IMR-90 (cell line): ENCODE measurements at regions not wholly inside any gene's neighbourhood (a gene's known extent, or its start where the extent isn't known, plus 50 kb on each side); places are given as distances from the start of the nearest gene placed in this dataset.

ENCODE experiments used
- ATAC-seq: fragments of 200-7000 bp; cut with Tn5 transposase; 2 replicates; pipeline ENCODE4 v1.9.1; 2020; ENCODE audit warnings: low read depth, mild to moderate bottlenecking, moderate library complexity
- BruUV-seq: library from RNA; stranded (reverse); fragments of 400-500 nt; replicated peaks from 2 replicates; lab custom pipeline; 2021; lab: Mats Ljungman, UMichigan
- CTCF ChIA-PET: fragments of 300-600 bp; formaldehyde crosslinking; extraction: SDS; loops from one replicate; lab custom pipeline; 2021; ENCODE audit warnings: antibody characterized with exemption; lab: Yijun Ruan, JAX
- POLR2A ChIA-PET: fragments of 300-600 bp; sonication (Branson Sonifier 250); formaldehyde crosslinking; loops from one replicate; lab custom pipeline; 2022; ENCODE audit warnings: antibody characterized with exemption; ENCODE audit not compliant: unreplicated experiment; lab: Charles Lee
- DNase-seq: peaks from one replicate; pipeline ENCODE4 v3.0.0; 2013
- H2AFZ ChIP-seq: replicated peaks from 2 replicates; pipeline ENCODE3; 2013; ENCODE audit warnings: low read length, mild to moderate bottlenecking; ENCODE audit not compliant: poor library complexity
- H2AK5ac ChIP-seq: 2 replicates; pipeline ENCODE4 v1.6.1; 2013; ENCODE audit warnings: low read depth, low read length, inconsistent platforms
- H2AK9ac ChIP-seq: replicated peaks from 2 replicates; pipeline ENCODE3; 2013; ENCODE audit warnings: mild to moderate bottlenecking, low read depth, low read length, moderate library complexity; ENCODE audit not compliant: poor library complexity
- H2BK120ac ChIP-seq: 2 replicates; pipeline ENCODE4 v1.6.1; 2013; ENCODE audit warnings: low read depth, low read length, inconsistent platforms
- H2BK15ac ChIP-seq: 3 replicates; pipeline ENCODE4 v1.6.1; 2013; ENCODE audit warnings: low read depth, low read length, inconsistent platforms
- H2BK20ac ChIP-seq: 2 replicates; pipeline ENCODE4 v1.6.1; 2013; ENCODE audit warnings: low read depth, mild to moderate bottlenecking, inconsistent platforms, low read length, moderate library complexity
- H2BK5ac ChIP-seq: 2 replicates; pipeline ENCODE4 v1.6.1; 2013; ENCODE audit warnings: mild to moderate bottlenecking, low read depth, low read length, inconsistent platforms; ENCODE audit not compliant: poor library complexity, severe bottlenecking
- H3K14ac ChIP-seq: replicated peaks from 2 replicates; pipeline ENCODE4 v1.6.1; 2013; ENCODE audit warnings: low read depth, low read length, inconsistent platforms
- H3K18ac ChIP-seq: 2 replicates; pipeline ENCODE4 v1.6.1; 2013; ENCODE audit warnings: low read depth, low read length, control low read depth
- H3K23ac ChIP-seq: 2 replicates; pipeline ENCODE4 v1.6.1; 2013; ENCODE audit warnings: low read depth, low read length, inconsistent platforms
- H3K27ac ChIP-seq: 2 replicates; pipeline ENCODE4 v1.5.1; 2013; ENCODE audit warnings: mild to moderate bottlenecking, control low read depth, low read length; ENCODE audit not compliant: insufficient read depth
- H3K27me3 ChIP-seq: 2 replicates; pipeline ENCODE4 v1.6.1; 2013; ENCODE audit warnings: low read length; ENCODE audit not compliant: control insufficient read depth, insufficient read depth
- H3K36me3 ChIP-seq: 2 replicates; pipeline ENCODE4 v1.6.1; 2013; ENCODE audit warnings: low read length, mixed read lengths; ENCODE audit not compliant: control insufficient read depth, insufficient read depth
- H3K4ac ChIP-seq: 2 replicates; pipeline ENCODE4 v1.6.1; 2013; ENCODE audit warnings: low read depth, low read length, inconsistent platforms
- H3K4me1 ChIP-seq: 2 replicates; pipeline ENCODE4 v1.6.1; 2013; ENCODE audit warnings: low read length, mixed read lengths; ENCODE audit not compliant: control insufficient read depth, insufficient read depth
- H3K4me2 ChIP-seq: 2 replicates; pipeline ENCODE4 v1.6.1; 2013; ENCODE audit warnings: low read depth, mild to moderate bottlenecking, control low read depth, low read length, moderate library complexity
- H3K4me3 ChIP-seq: 2 replicates; pipeline ENCODE4 v1.5.1; 2013; ENCODE audit warnings: low read depth, mild to moderate bottlenecking, control low read depth, low read length, moderate library complexity; ENCODE audit not compliant: insufficient read depth
- H3K56ac ChIP-seq: 2 replicates; pipeline ENCODE4 v1.6.1; 2013; ENCODE audit warnings: low read length, inconsistent platforms; ENCODE audit not compliant: insufficient read depth; ENCODE audit errors: extremely low read depth
- H3K79me1 ChIP-seq, 2 experiments: 2 replicates each; pipeline ENCODE4 v1.6.1; 2013; ENCODE audit warnings: low read length in 2 of 2, inconsistent platforms in 1 of 2, low read depth in 1 of 2
- H3K9ac ChIP-seq: 2 replicates; pipeline ENCODE4 v1.6.1; 2013; ENCODE audit warnings: low read depth, low read length, control low read depth
- H3K9me1 ChIP-seq: 2 replicates; pipeline ENCODE4 v1.6.1; 2013; ENCODE audit warnings: low read length, inconsistent platforms; ENCODE audit not compliant: insufficient read depth
- H3K9me3 ChIP-seq: 2 replicates; pipeline ENCODE4 v1.6.1; 2013; ENCODE audit warnings: low read length; ENCODE audit not compliant: control insufficient read depth, insufficient read depth
- H4K20me1 ChIP-seq: 2 replicates; pipeline ENCODE4 v1.6.1; 2013; ENCODE audit warnings: low read length, inconsistent platforms; ENCODE audit not compliant: insufficient read depth
- H4K5ac ChIP-seq: 2 replicates; pipeline ENCODE4 v1.6.1; 2013; ENCODE audit warnings: mild to moderate bottlenecking, low read depth, low read length, control low read depth
- H4K8ac ChIP-seq, 2 experiments: 2 replicates each; pipeline ENCODE4 v1.6.1; 2013; ENCODE audit warnings: low read depth in 2 of 2, low read length in 2 of 2, control low read depth in 1 of 2, inconsistent platforms in 1 of 2
- H4K91ac ChIP-seq: 2 replicates; pipeline ENCODE4 v1.6.1; 2013; ENCODE audit warnings: low read depth, low read length, inconsistent platforms; ENCODE audit not compliant: insufficient read depth
- BHLHE40 ChIP-seq: fragments of 150-350 bp; IDR thresholded peaks from 2 replicates; pipeline ENCODE4 v1.6.1; 2016; ENCODE audit warnings: mild to moderate bottlenecking, low read depth, low read length
- CEBPB ChIP-seq: IDR thresholded peaks from 2 replicates; pipeline ENCODE4 v1.6.1; 2012; ENCODE audit warnings: low read depth, low read length, improper control_type of control experiment
- CHD1 ChIP-seq: IDR thresholded peaks from 2 replicates; pipeline ENCODE4 v1.6.1; 2012; ENCODE audit warnings: low read depth, low read length, improper control_type of control experiment
- CTCF ChIP-seq: conservative IDR thresholded peaks from 2 replicates; pipeline ENCODE4 v1.5.1; 2012; ENCODE audit warnings: mild to moderate bottlenecking, low read depth, low read length, improper control_type of control experiment
- ELK1 ChIP-seq: fragments of 150-350 bp; IDR thresholded peaks from 2 replicates; pipeline ENCODE4 v1.6.1; 2016; ENCODE audit warnings: low read depth, mild to moderate bottlenecking, low read length, moderate library complexity, borderline replicate concordance
- FOS ChIP-seq: fragments of 150-350 bp; IDR thresholded peaks from 2 replicates; pipeline ENCODE4 v1.6.1; 2016; ENCODE audit warnings: low read depth, low read length
- MAFK ChIP-seq: IDR thresholded peaks from 2 replicates; pipeline ENCODE4 v1.6.1; 2012; ENCODE audit warnings: low read depth, low read length, improper control_type of control experiment
- MAZ ChIP-seq: IDR thresholded peaks from 2 replicates; pipeline ENCODE4 v1.6.1; 2012; ENCODE audit warnings: low read depth, mild to moderate bottlenecking, low read length, improper control_type of control experiment, moderate library complexity, borderline replicate concordance
- MXI1 ChIP-seq: IDR thresholded peaks from 2 replicates; pipeline ENCODE4 v1.6.1; 2012; ENCODE audit warnings: low read depth, mild to moderate bottlenecking, low read length, moderate library complexity, borderline replicate concordance
- NFE2L2 ChIP-seq: fragments of 150-350 bp; IDR thresholded peaks from 2 replicates; pipeline ENCODE4 v1.6.1; 2016; ENCODE audit warnings: low read depth, mild to moderate bottlenecking, low read length
- POLR2A ChIP-seq: IDR thresholded peaks from 2 replicates; pipeline ENCODE4 v1.6.1; 2012; ENCODE audit warnings: mild to moderate bottlenecking, low read depth, low read length
- RAD21 ChIP-seq: IDR thresholded peaks from 2 replicates; pipeline ENCODE4 v1.6.1; 2012; ENCODE audit warnings: low read length, improper control_type of control experiment
- RCOR1 ChIP-seq: IDR thresholded peaks from 2 replicates; pipeline ENCODE4 v1.6.1; 2012; ENCODE audit warnings: mild to moderate bottlenecking, low read length, improper control_type of control experiment; ENCODE audit not compliant: insufficient replicate concordance
- RFX5 ChIP-seq: IDR thresholded peaks from 2 replicates; pipeline ENCODE4 v1.8.0; 2012; ENCODE audit warnings: low read depth, mild to moderate bottlenecking, low read length, moderate library complexity
- SMC3 ChIP-seq: fragments of 150-350 bp; IDR thresholded peaks from 2 replicates; pipeline ENCODE4 v1.6.1; 2016; ENCODE audit warnings: low read depth, mild to moderate bottlenecking, antibody characterized with exemption, low read length, moderate library complexity
- USF2 ChIP-seq: fragments of 150-350 bp; IDR thresholded peaks from 2 replicates; pipeline ENCODE4 v1.6.1; 2017; ENCODE audit warnings: mild to moderate bottlenecking, antibody characterized with exemption, low read length, low read depth
- WGBS, 2 experiments: methylation state at CpG; one replicate each; pipeline versions ENCODE4 v1.1.5 to v1.1.7; 2013; ENCODE audit warnings: missing lambda C conversion rate in 2 of 2; ENCODE audit not compliant: insufficient read length in 1 of 2; ENCODE audit errors: extremely low coverage in 2 of 2; 5-methylcytosine and 5-hydroxymethylcytosine counted together
- dilution Hi-C: fragments of 300-500 bp; cut with HindIII; formaldehyde crosslinking; loops from one replicate; pipeline ENCODE4 v1.14.3; 2018; ENCODE audit warnings: low sequenced_read_pairs; ENCODE audit not compliant: unreplicated experiment
- in situ Hi-C: fragments of 300-500 bp; cut with MboI; formaldehyde crosslinking; loops from 3 replicates; pipeline ENCODE4 v1.14.3; 2019; ENCODE audit warnings: low sequenced_read_pairs, inconsistent platforms, mixed read lengths
- intact Hi-C: fragments of 100-400 bp; cut with micrococcal nuclease; formaldehyde crosslinking; loops from 2 replicates; pipeline ENCODE4 v1.10.0; 2022

GRCh38 chr7:96426685-96427084, 104.8 kb upstream of the SLC25A13 start:
- WGBS, 2 experiments: no CpG with 5 or more reads among the region's 2 CpGs
- H3K27me3 ChIP-seq: 0 out of 2 replicates have a peak, but pooled peaks cover 1% of the 10 kb centered on the region
- no peak overlapping the region for H4K5ac ChIP-seq
- no peak overlapping the region for H2AK5ac ChIP-seq
- no peak overlapping the region for H3K14ac ChIP-seq
- ChIA-PET CTCF (no interaction called here), POLR2A (no interaction called here)
- H3K9ac ChIP-seq: no peak overlapping the region
- H3K4me2 ChIP-seq: no peak overlapping the region
- no peak overlapping the region for H3K56ac ChIP-seq
- H3K9me1 ChIP-seq: no peaks in the 10 kb centered on the region
- no peak overlapping the region for H2BK15ac ChIP-seq
- no peak overlapping the region for H4K8ac ChIP-seq
- H2BK20ac ChIP-seq: no peak overlapping the region
- H3K9me3 ChIP-seq: no peaks in the 10 kb centered on the region
- H3K27ac ChIP-seq: no peak overlapping the region
- ATAC-seq (no peak), DNase-seq (no peak)
- no peak overlapping the region for H2AK9ac ChIP-seq
- TF ChIP-seq MAZ (no peak), RAD21 (no peak), CEBPB (no peak), MAFK (no peak), BHLHE40 (no peak), POLR2A (no peak), SMC3 (no peak), CTCF (no peak), NFE2L2 (no peak), CHD1 (no peak), RCOR1 (no peak), FOS (no peak), ELK1 (no peak), MXI1 (no peak), RFX5 (no peak), USF2 (no peak)
- H3K4ac ChIP-seq: no peak overlapping the region
- no peak overlapping the region for H4K91ac ChIP-seq
- in situ Hi-C loops: no loop called here
- no peaks in the 10 kb centered on the region for H3K79me1 ChIP-seq
- H2BK120ac ChIP-seq: no peak overlapping the region
- BruUV-seq: no TSS peak
- H2AFZ ChIP-seq: no peak overlapping the region
- no peak overlapping the region for H3K18ac ChIP-seq
- no peak overlapping the region for H3K4me3 ChIP-seq
- H3K23ac ChIP-seq: no peak overlapping the region
- no peaks in the 10 kb centered on the region for H4K20me1 ChIP-seq
- dilution Hi-C loops: no loop called here
- no peak overlapping the region for H2BK5ac ChIP-seq
- intact Hi-C loops: no loop called here
- no peaks in the 10 kb centered on the region for H3K36me3 ChIP-seq
- no peaks in the 10 kb centered on the region for H3K4me1 ChIP-seq
